ENCODE measurements at regions not wholly inside any gene's neighbourhood (a gene's known extent, or its start where the extent isn't known, plus 50 kb on each side); places are given as distances from the start of the nearest gene placed in this dataset.

DNA sequence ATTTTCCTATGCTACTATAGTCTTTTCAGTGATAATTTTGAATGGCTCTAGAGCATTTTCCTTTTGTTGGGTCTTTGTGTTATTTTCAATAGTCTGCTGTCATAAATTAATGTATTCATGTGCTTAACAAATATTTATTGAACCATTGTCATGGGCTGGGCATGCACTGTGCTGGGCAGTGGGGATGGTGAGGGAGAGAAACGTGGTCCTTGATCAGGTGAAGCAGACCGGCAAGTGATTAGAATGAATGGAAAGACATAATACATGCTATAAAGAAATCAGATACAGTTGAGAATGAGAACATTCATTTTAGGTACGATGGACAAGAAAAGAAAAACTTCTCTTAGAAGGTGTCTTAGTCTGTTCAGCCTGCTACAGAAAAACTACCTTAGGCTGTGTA lies 66.1 kb downstream of the KIF4B start:
- TF ChIP-seq CSRNP3 (CRISPR knock-in tag; IDR thresholded peaks at IDR 0.05) (no peak), CSDC2 (CRISPR knock-in tag; IDR thresholded peaks at IDR 0.05) (no peak)

Measured in SK-N-SH treated with all-trans-retinoic acid at 6 μM for 48 hours (cell line).